Stimulated activated CD4-positive, alpha-beta T cell treated with anti-CD3 and anti-CD28 coated beads, Interleukin-15, amount 100 ng/mL, for 1 hour (primary cell): ENCODE measurements at regions not wholly inside any gene's neighbourhood (a gene's known extent, or its start where the extent isn't known, plus 50 kb on each side); places are given as distances from the start of the nearest gene placed in this dataset.

ENCODE experiments used
- DNase-seq, 2 donors: peaks; one replicate each; pipeline ENCODE4 v3.0.0-alpha.2; 2020; ENCODE audit warnings: low read depth in 1 of 2, low spot score in 1 of 2

DNA sequence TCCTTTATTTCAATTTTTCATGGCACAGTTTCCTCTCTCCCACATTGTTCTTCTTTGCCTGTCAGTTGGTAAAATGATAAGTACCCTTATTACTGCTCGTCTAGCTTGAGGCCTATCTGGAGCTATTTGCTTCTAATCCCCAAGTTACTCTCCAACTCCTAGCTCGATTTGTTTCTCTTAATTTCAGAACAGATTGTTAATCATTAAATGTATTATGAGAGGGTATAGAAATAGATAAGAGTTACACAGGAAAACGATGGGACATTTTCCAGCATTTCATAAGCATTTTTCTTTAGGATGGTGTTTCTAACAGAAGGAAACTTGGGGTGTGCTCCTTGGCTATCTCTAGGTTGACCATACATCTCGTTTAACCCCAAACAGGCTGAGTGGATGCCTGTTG lies 540.5 kb upstream of the FZD8 start:
- no peak for DNase-seq

DNA sequence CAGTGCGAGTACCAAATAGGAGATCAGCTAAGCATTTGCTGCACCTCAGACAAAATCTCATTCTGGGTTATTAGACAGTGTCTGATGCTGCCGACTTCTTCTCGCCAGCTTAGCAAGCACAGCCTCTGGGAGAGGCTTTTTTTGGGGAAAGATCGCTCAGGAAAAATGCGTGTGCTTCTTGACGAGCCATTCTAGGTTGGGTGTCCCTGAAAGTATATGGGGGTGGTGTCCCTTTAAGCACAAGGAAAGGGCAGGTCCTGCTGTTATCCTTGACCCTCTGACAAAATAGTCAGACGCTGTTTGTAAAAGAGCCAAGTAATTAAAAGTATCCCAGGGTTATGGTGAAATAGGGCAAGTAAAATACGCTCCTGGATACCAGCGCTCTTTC lies 540.1 kb upstream of the FZD8 start:
- DNase-seq, result no peak

DNA sequence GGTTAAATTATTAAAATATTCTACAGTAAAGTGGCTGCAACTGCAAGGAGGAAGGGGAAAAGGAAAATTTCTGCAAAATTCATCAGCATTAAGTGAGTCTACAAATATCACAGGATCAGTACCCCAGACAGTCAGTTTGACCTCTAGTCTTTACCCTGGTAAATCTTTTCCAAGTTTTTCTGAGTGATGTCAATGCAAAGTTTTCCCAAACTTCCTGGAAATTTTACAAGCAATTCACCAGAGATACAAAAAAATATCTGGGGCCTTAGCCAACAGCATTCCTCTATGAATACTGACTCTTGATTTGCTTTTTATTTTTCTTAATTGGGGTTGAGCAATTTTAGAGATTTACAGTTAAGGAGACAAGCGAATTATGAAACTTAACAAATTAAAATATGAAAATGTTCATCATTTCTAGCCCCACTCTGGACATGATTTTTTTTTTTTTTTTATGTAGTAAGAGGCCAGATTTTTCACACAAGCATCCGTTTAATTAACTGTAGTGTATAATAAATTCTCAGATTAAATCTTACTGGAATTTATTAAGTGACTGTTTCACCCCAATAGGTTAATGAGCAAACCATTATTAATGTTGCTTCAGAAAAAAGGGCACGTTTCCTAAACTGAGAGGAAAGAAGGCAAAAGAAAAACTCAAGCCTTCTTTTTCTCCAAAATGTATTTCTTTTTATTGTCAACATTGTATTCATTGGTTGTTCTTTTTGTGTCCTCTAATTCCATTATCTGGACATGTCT lies 539.5 kb upstream of the FZD8 start:
- DNase-seq, result no peak

DNA sequence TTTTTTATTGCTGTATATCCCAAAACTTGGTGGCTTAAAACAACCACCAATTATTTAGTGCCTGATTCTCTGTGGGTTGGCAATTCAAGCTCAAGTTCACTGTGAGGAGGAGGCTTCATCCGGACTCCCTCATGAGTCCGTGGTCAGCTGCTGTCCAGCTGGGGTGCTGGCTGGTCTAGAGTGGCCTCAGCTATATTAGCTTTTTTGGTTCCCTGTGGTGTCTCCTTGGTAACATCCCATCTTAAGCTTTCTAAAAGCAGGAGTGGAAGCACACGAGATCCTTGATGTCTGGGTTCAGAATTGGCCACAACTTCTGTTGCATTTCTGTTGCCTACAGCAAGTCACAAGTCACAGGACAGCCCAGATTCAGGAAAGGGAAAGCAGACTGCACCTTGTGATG lies 536.5 kb upstream of the FZD8 start:
- DNase-seq, result no peak

DNA sequence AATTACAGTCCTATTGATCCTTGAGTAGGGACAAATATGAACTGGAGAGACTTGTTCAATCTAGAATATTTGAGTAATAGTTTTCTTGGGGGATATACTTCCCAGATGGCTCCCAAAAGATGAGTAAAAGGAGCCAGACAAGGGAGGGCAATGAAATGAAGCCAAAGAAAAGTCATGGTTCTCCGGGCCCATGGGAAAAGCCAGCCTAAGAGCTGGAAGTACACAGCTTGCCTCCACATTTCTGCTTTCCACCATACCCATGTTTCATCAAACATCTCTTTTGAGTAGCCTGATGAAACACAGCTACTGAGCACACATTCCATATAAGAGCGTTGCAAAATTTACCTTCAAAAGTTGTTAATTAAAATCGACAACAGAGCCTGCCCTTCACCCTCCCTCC lies 535.0 kb upstream of the FZD8 start:
- DNase-seq, result no peak

DNA sequence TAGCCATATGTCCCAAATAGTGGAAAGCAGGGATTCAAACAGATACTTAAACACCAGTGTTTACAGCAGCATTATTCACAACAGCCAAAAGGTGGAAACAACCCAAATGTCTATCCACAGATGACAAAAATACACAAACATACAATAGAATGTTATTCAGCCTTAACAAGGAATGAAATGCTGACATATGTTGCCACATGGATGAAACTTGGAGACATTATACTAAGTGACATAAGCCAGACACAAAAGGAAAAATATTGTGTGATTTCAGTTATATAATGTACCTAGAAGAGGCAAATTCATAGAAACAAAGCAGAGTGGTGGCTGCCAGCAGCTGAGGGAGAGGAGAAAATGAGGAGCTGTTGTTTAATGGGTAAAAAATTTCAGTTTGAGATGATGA lies 533.9 kb upstream of the FZD8 start:
- DNase-seq, result no peak

DNA sequence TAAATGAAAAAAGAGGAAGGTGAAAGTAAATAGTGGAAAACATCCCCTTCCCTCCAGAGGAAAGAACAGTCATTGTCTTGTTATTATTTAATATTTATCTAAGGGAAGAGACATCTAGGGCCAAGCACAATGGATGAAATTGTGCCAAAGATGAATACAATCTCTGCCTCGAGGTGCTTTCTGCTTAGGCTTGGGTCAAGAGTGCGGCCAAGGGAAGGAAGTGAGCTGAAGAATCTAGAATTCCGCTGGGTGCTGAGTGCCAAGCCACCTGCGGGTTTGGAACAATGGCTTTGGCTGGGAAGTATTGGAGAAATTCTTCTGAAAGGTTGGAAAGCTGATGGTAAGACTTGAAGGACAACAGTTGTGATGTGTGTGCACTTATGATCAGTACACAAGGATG lies 531.3 kb upstream of the FZD8 start:
- DNase-seq, result no peak

DNA sequence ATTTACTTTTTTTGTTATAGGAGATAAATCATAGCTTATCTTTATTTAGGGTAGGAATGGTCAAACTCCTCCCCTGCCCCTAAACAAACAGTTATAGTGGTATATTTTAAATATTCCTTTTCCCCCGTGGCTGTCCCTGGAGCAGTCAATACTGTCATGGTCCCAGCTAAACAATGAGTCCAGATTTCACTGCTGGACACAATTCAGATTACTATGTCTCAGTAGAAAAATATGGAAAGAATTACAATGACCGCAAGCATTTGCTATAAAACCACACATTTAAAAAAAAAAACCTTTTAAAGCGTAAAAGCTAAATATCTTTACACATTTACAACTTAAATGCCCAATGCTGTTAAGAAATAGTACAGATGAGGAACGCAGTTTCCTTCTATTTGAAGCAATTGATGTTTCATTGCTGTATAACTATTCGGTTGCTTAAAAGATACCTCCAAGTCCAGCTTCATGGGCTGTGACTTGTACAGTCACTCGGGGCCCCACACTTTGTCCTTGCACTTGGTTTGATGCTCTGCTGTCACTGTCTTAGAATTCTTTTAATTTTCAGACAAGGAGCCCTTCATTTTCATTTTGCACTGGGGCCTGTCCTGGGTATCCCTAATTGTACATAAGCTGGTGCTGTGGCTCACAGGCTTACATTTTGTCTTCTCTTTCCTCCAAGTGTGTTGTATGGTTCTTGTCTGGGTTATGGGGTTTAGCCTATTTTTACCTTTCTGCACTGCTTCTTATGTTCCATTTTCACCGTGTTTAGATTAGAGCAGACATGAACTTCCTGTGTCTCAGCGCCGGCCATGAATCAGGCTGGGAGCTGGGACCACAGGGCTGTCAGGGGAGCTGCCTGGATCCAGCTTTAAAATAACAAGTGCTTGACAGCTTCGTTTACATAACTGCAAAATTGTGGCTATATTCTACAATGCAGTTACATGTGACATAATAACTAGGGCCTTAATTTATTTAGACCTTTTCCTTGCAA lies 530.2 kb upstream of the FZD8 start:
- no peak for DNase-seq

DNA sequence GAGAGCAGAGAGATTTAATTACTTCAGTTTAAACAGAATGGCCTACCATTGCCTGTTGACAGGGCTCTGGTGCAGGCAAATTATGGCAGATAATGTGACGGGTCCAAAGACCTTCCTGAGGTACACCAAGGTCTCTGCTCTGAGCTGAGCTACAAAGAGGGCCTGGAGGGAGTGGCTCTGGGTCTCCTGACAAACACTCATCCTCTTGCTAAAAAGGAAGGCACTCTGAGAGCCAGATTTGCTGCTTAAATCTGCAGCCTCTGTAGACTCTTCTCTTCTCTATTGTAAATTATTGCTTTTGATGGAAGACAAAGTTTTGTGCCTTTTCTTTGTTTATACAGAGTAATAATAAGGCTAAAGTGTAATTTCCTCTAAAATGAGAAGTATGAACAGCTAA lies 529.5 kb upstream of the FZD8 start:
- DNase-seq, result no peak

DNA sequence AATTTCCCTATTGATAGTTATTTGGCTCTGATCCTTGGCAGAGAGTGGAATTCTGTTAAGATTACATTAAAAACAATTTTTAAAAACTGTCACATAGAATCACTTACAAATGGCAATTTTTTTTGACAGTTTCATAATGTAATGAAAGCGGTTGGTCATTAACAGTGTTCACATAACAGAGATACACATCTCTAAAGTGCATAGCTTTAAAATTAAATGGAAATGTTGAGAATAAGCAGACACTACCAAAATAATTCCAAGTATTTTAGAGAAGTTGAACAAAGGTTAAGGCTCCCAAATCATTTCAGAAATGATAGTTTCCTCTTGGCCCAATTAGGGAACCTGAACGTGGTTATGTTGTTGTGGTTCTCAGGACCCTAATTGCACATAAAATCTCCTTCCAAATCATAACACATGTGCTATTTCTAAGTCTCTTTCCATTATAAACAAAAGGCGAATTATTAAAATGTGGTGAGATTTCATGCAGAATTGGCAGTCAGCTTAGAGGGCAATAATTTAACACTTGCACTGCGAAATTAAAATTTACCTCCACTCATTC lies 528.9 kb upstream of the FZD8 start:
- DNase-seq, result no peak

DNA sequence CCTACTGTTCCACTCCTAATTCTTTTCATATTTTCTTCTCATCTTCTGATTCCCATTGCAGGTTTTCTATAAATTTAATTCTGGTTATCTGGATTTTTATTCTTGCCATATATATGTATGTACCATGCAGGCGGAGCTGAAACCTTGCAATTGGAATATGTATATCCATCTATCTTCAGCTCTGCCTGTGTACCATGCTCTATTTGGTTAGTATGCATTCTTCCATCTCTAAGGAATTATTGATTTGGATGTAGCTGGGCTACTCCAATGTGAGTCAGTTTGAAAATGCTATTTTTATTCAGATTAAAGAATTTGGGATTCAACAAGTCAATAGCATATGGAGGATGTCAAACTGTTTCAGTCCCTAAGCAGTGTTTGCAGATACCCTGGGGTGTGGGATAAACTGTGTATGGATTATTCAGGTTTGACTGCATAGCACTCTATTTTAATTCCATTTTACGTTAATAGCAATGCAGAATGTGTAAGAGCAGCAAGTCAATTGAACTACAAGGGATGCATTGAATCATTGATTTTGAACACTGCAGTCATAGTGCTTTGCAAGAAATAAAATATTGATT lies 528.1 kb upstream of the FZD8 start:
- no peak for DNase-seq

DNA sequence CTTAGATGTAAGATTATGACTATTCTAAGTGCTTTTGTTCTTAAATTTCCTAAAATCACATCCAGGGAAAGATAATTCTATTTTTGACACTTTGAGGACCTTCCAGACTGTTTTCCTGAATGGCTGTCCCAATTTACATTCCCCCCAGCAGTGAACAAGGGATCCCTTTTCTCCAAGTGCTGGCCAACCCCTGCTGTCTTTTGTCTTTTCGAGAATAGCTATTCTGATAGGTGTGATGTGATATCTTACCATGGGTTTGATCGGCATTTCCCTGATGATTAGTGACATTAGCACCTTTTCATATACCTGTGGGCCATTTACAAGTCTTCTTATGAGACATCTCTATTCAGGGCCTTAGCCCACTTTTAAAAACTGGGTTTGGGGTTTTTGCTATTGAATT lies 526.7 kb upstream of the FZD8 start:
- no peak for DNase-seq

DNA sequence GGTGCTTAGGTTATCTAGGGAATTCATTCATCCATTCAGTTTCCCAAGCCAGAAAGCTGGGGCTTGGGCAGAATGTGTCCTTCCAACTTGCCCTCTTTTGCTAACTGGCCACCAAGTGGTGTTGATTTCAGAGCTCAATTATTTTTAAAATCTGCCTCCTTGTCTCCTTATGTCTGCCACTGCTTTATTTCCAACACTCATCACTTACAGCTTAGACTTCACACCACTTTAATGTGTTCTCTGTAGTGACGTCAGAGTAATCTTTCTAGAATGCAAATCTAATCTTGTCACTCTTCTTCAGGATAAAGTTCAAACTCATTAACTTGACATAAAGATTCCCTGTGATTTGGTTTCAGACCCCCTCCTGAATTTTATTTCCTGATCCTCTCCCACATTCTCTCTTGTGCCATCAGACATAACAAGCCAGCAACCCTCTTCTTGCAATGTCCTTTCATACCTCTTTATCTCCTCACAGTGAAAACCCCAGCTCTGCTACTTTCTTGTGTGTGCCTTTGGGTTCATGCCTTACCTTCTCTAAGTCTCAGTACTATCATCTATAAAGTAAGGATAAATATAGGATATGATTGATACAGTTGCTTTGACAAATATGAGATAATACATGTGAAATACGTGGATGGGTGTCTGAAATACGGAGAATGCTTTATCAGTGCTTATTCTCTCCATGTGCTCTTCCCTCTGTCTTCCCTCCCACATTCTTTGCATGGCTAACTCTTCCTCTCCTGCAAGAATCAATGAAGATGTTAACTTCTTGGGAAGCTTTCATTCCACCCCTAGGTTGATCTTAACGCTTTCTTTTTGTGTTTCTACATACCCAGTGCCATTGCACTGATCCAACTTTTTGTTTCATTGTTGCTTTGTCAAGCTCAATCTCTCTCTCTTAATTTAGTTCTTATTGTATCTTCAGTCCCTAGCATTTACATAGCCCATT lies 522.7 kb upstream of the FZD8 start:
- no peak for DNase-seq

DNA sequence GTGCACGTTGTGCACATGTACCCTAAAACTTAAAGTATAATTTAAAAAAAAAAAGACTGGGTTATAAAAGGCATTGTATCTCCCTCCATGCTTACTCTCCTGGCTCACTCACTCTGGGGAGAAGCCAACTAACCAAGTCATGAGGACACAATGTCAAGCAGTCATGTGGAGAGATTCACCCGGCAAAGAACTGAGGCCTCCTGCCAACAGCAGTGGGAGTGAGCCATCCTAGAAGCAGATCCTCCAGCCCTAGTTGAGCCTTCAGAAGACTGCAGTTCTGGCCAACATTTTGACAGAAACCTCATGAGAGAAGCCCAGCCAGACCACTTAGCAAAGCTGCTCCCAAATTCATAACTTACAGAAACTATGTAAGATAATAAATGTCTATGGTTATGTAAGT lies 521.7 kb upstream of the FZD8 start:
- DNase-seq, result no peak

DNA sequence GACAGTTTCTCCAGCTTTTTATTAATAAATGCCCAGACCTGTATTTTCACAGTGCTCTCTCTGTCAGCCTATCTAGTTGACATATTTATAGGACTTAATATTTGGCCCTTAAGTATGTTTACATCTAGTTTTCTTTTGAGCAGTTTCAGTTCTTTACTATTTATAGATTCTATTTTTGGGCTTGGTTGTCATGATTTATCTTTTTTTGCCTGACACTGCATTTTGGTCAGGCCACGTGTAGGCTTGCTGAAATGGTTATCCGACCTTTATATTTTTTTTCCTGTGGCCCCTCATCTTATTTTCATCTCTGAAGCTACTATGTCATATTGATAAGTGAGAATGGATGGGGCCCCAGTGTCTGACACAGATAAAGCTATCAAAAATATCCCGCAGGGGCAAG lies 515.4 kb upstream of the FZD8 start:
- no peak for DNase-seq

DNA sequence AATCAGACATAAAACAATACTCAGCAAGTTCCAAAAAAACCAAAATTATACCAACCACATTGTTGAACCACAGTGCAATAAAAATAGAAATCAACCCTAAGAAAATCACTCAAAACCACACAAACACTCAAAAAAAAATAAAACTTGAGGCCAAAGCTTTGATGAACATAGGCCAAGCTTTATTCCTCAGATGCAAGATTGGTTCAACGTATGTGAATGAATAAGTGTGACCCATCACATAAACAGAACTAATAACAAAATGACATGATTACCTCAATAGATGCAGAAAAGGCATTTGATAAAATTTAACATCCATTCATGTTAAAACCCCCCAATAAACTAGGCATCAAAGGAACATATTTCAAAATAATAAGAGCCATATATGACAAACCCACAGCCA lies 506.1 kb upstream of the FZD8 start:
- no peak for DNase-seq

DNA sequence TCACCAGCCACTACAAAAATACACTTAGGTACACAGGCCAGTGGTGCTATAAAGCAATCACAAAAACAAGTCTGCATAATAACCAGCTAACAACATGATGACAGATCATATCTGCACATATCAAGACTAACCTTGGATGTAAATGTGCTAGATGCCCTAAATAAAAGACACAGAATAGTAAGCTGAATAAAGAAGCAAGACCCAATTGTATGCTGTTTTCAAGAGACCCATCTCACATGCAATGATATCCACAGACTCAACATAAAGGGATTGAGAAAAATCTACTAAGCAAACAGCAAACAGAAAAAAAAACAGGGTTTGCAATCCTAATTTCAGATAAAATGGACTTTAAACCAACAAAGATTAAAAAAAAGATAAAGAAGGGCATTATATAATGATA lies 505.4 kb upstream of the FZD8 start:
- no peak for DNase-seq

DNA sequence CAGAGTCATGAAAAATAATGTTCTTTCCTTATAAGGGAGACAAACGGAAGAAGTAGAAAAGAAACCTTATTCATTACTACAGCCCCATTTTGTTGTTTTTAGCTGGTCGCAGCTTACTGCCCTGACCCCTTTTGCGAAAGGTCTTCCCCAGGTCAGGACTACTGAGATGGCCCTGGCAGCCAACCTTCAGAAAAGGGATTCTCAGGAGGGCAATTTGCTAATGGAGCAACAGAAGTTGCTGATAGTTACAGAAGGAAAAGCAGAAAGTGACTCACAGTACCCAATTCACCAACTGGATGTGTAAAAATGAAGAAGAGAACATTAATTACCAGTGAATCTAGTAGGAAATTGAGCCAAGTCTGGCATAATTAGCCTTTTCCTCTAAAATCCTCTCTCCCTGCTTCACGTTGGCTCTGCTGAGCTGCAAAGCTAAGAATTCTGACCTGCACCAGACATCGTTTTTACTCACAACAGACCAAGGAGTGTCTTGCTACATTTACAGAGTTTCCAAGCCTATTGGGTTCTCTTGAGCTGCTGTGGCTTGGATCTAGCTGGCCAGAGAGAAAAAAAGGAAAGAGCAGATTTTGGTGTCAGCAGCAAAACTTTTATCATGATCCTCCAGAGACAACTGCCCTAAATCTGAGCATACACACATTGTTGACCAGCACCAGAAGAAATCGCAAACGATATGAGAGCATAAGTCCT lies 499.9 kb upstream of the FZD8 start:
- DNase-seq, result no peak

DNA sequence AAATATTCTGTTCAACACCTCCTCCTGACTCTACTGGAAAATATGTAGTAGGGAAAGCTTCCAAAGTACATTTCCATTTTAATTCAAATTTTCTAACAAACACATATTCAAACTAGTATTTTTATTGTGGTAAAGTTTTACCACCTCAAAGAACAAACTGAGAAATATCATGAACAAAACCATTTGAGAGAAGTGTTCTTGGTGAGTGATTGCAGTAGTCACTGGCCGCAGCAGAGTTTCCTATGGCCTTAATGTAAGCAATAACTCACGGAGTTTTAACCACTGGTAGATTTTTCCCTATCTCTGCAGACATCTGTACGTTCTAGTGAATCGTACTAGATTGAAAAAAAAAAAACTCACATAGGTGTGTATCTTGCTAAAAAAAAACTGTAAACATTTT lies 487.0 kb upstream of the FZD8 start:
- DNase-seq, result no peak

DNA sequence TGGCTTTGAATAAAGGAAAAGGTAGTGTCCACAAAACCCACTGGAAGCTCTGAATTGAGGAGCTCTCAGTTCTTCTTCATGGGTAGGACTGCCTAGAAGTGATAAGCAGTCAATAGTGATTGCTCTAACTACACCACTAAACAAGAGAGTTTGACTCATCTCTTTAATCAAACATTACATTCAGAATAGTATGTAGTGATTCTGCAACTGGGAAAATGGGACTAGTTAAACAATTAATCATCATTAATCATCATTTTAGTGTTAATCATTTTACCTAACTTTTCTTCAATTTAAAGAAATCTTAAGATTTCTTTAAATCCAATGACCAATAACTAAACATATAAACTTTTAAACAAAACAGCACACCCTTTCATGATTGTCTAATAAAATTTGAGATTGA lies 484.0 kb upstream of the FZD8 start:
- no peak for DNase-seq
